ENCODE measurements at regions not wholly inside any gene's neighbourhood (a gene's known extent, or its start where the extent isn't known, plus 50 kb on each side); places are given as distances from the start of the nearest gene placed in this dataset.

DNA sequence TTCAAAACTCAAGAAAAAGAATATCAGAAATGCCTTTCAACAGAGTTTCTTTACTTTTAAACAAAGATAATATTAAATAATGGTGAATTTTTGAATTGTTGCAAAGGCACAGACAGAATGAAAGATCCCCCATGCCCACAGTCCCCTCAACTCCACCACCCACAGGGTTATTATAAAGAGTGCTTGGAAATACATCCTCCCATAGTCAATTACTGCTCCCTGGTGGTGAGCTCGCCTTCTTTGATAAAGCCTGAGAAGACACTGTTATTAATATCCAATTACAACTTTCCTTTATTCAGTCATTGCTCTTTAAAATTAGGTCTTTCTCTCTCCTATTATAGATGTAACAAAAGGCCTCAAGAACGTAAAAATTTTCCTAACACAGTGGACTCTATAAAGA lies 490.2 kb upstream of the RORB start:
- 60% methylated on average over 1 of the region's 2 CpGs for WGBS (ENCODE audit: insufficient coverage)
- H3K27me3 ChIP-seq (replicated peaks in 1 of 4; ENCODE audit: control extremely low read depth in 1 of 4, control insufficient read depth in 3 of 4, insufficient read depth in 4 of 4, low read length in 3 of 4), result no peaks in the 10 kb centered on the region
- POLR2A ChIA-PET, result no interaction called here

DNA sequence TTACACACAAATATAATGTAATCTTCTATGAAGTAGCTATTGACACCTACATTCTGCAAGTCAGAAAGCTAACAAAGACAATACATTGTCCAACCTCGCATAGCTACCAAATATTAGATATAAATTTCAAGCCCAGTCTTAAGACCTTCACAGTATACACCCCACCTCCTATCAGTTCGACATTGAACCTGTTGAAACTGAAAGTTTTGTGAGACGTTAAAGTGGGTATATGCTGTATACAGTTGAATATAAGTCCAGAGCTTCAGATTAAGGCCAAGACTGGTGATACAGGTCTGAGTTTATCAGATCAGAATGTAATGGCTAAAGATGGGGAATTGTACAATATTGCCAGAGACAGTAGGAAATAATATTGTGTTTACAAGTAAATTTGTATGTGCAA lies 489.3 kb upstream of the RORB start:
- no peaks in the 10 kb centered on the region for H3K4me1 Mint-ChIP-seq
- H3K27ac Mint-ChIP-seq, result no peak overlapping the region
- Histone ChIP-seq H3K9me3 (ENCODE audit: control extremely low read depth in 1 of 3, control insufficient read depth in 2 of 3, insufficient read depth in 1 of 3, low read length in 2 of 3) (no peaks in the 10 kb centered on the region), H3K4me1 (ENCODE audit: control insufficient read depth in 2 of 2, insufficient read depth in 2 of 2, low read length in 2 of 2) (no peaks in the 10 kb centered on the region), H3K27me3 (replicated peaks in 1 of 4; ENCODE audit: control extremely low read depth in 1 of 4, control insufficient read depth in 3 of 4, insufficient read depth in 4 of 4, low read length in 3 of 4) (no peaks in the 10 kb centered on the region), H3K4me3 (ENCODE audit: control extremely low read depth in 1 of 5, extremely low read depth in 1 of 5, insufficient read depth in 1 of 5, low read depth in 2 of 5, low read length in 4 of 5) (no peak overlapping the region), H4K20me1 (ENCODE audit: control insufficient read depth, insufficient read depth, low read length, poor library complexity, severe bottlenecking) (no peaks in the 10 kb centered on the region), H3K9ac (ENCODE audit: low read length) (no peak overlapping the region), H2AFZ (ENCODE audit: insufficient read depth, low read depth, low read length, poor library complexity, severe bottlenecking) (no peak overlapping the region), H3K4me2 (replicated peaks; ENCODE audit: low read depth, low read length, poor library complexity, severe bottlenecking) (no peak overlapping the region), H3K27ac (ENCODE audit: low read length in 2 of 2) (no peak overlapping the region), H3K36me3 (replicated peaks in 1 of 2; ENCODE audit: control extremely low read depth in 1 of 2, control insufficient read depth in 1 of 2, extremely low read depth in 1 of 2, insufficient read depth in 2 of 2, low read length in 1 of 2) (no peaks in the 10 kb centered on the region), H3K79me2 (ENCODE audit: control insufficient read depth, insufficient read depth, low read length) (no peaks in the 10 kb centered on the region)
- intact Hi-C loops (cut with micrococcal nuclease), result no loop called here
- TF ChIP-seq EZH2 (IDR thresholded peaks at IDR 0.05; ENCODE audit: borderline replicate concordance, insufficient read depth, low read depth, low read length, poor library complexity, severe bottlenecking), result no peak
- TF ChIP-seq, protein P1, sequence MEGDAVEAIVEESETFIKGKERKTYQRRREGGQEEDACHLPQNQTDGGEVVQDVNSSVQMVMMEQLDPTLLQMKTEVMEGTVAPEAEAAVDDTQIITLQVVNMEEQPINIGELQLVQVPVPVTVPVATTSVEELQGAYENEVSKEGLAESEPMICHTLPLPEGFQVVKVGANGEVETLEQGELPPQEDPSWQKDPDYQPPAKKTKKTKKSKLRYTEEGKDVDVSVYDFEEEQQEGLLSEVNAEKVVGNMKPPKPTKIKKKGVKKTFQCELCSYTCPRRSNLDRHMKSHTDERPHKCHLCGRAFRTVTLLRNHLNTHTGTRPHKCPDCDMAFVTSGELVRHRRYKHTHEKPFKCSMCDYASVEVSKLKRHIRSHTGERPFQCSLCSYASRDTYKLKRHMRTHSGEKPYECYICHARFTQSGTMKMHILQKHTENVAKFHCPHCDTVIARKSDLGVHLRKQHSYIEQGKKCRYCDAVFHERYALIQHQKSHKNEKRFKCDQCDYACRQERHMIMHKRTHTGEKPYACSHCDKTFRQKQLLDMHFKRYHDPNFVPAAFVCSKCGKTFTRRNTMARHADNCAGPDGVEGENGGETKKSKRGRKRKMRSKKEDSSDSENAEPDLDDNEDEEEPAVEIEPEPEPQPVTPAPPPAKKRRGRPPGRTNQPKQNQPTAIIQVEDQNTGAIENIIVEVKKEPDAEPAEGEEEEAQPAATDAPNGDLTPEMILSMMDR (IDR thresholded peaks at IDR 0.05), result no peak
- no CpG with 5 or more reads among the region's 3 CpGs for WGBS (ENCODE audit: insufficient coverage)
- no peaks in the 10 kb centered on the region for H3K27me3 Mint-ChIP-seq
- DNase-seq (no peak), ATAC-seq (ENCODE audit: low read depth) (no peak)
- ChIA-PET CTCF (no interaction called here), POLR2A (no interaction called here)
- no peak overlapping the region for H3K4me3 Mint-ChIP-seq
- peaks cover 5% of the 10 kb centered on the region for H3K9me3 Mint-ChIP-seq (ENCODE audit: insufficient read depth)

More for the DNA sequence above, 490.2 kb upstream of the RORB start:
- H3K4me3 ChIP-seq (ENCODE audit: control extremely low read depth in 1 of 5, extremely low read depth in 1 of 5, insufficient read depth in 1 of 5, low read depth in 2 of 5, low read length in 4 of 5), result no peak overlapping the region
- no peaks in the 10 kb centered on the region for H3K4me1 Mint-ChIP-seq
- no peak overlapping the region for H3K27ac Mint-ChIP-seq
- ATAC-seq (ENCODE audit: low read depth) (no peak), DNase-seq (no peak)
- no peak overlapping the region for H3K4me2 ChIP-seq (replicated peaks; ENCODE audit: low read depth, low read length, poor library complexity, severe bottlenecking)
- no peak overlapping the region for H2AFZ ChIP-seq (ENCODE audit: insufficient read depth, low read depth, low read length, poor library complexity, severe bottlenecking)
- H3K27me3 Mint-ChIP-seq, result no peaks in the 10 kb centered on the region
- no peaks in the 10 kb centered on the region for H3K36me3 ChIP-seq (replicated peaks in 1 of 2; ENCODE audit: control extremely low read depth in 1 of 2, control insufficient read depth in 1 of 2, extremely low read depth in 1 of 2, insufficient read depth in 2 of 2, low read length in 1 of 2)
- peaks cover 3% of the 10 kb centered on the region for H3K9me3 Mint-ChIP-seq (ENCODE audit: insufficient read depth)
- no peak overlapping the region for H3K27ac ChIP-seq (ENCODE audit: low read length in 2 of 2)
- TF ChIP-seq, protein P1 (IDR thresholded peaks at IDR 0.05), result no peak
- no peak for TF ChIP-seq EZH2 (IDR thresholded peaks at IDR 0.05; ENCODE audit: borderline replicate concordance, insufficient read depth, low read depth, low read length, poor library complexity, severe bottlenecking)
- no peaks in the 10 kb centered on the region for H3K79me2 ChIP-seq (ENCODE audit: control insufficient read depth, insufficient read depth, low read length)
- no peaks in the 10 kb centered on the region for H4K20me1 ChIP-seq (ENCODE audit: control insufficient read depth, insufficient read depth, low read length, poor library complexity, severe bottlenecking)
- H3K4me1 ChIP-seq (ENCODE audit: control insufficient read depth in 2 of 2, insufficient read depth in 2 of 2, low read length in 2 of 2), result no peaks in the 10 kb centered on the region
- H3K4me3 Mint-ChIP-seq, result no peak overlapping the region
- H3K9ac ChIP-seq (ENCODE audit: low read length), result no peak overlapping the region
- H3K9me3 ChIP-seq (ENCODE audit: control extremely low read depth in 1 of 3, control insufficient read depth in 2 of 3, insufficient read depth in 1 of 3, low read length in 2 of 3), result no peaks in the 10 kb centered on the region
- CTCF ChIA-PET, result no interaction called here
- intact Hi-C loops (cut with micrococcal nuclease), result no loop called here
